ENCODE measurements at regions not wholly inside any gene's neighbourhood (a gene's known extent, or its start where the extent isn't known, plus 50 kb on each side); places are given as distances from the start of the nearest gene placed in this dataset.

GRCh38 chr6:37557645-37558114, 58.0 kb upstream of the CCDC167 start:
- DNase-seq (ENCODE audit: low read depth in 4 of 4, low spot score in 3 of 4), result no peak

GRCh38 chr6:37556881-37557644, 57.4 kb upstream of the CCDC167 start:
- DNase-seq (ENCODE audit: low read depth in 4 of 4, low spot score in 3 of 4), result peak in 1 of 4 donors; percentile 22

GRCh38 chr6:37555040-37555781, 55.5 kb upstream of the CCDC167 start:
- no peak for DNase-seq (ENCODE audit: low read depth in 4 of 4, low spot score in 3 of 4)

- DNase-seq (ENCODE audit: low read depth in 4 of 4, low spot score in 3 of 4), result no peak
Measured at GRCh38 chr6:37554480-37554819, 54.8 kb upstream of the CCDC167 start.

GRCh38 chr6:37552267-37552666, 52.6 kb upstream of the CCDC167 start:
- DNase-seq (ENCODE audit: low read depth in 4 of 4, low spot score in 3 of 4), result no peak

- no peak for DNase-seq (ENCODE audit: low read depth in 4 of 4, low spot score in 3 of 4)
Measured at GRCh38 chr6:37551867-37552266, 52.2 kb upstream of the CCDC167 start.

GRCh38 chr6:37551446-37551845, 51.8 kb upstream of the CCDC167 start:
- no peak for DNase-seq (ENCODE audit: low read depth in 4 of 4, low spot score in 3 of 4)

- no peak for DNase-seq (ENCODE audit: low read depth in 4 of 4, low spot score in 3 of 4)
Measured at GRCh38 chr6:37551002-37551401, 51.3 kb upstream of the CCDC167 start.

GRCh38 chr6:37550191-37550831, 50.6 kb upstream of the CCDC167 start:
- DNase-seq (ENCODE audit: low read depth in 4 of 4, low spot score in 3 of 4), result no peak

GRCh38 chr6:37549558-37549957, 49.9 kb upstream of the CCDC167 start:
- DNase-seq (ENCODE audit: low read depth in 4 of 4, low spot score in 3 of 4), result no peak

Measured in left renal pelvis (tissue), 4 donors.